Peyer's patch (tissue), 4 donors: ENCODE measurements at regions not wholly inside any gene's neighbourhood (a gene's known extent, or its start where the extent isn't known, plus 50 kb on each side); places are given as distances from the start of the nearest gene placed in this dataset.

Experiments
- POLR2A ChIP-seq, 2 donors: fragments of 450-650 bp; IDR thresholded peaks; one replicate each; pipeline ENCODE4 v1.5.1; 2017; ENCODE audit warnings: antibody characterized with exemption in 2 of 2, mild to moderate bottlenecking in 2 of 2, moderate library complexity in 2 of 2
- TF ChIP-seq, protein P1 (sequence below), 6 experiments: fragments of 450-650 bp in 4 of 6; fragments of 200-600 bp in 2 of 6; sonication (generic) in 1 of 6; IDR thresholded peaks; one replicate each; pipeline ENCODE4 v1.5.1; 2017 to 2019; ENCODE audit warnings: antibody characterized with exemption in 6 of 6, mild to moderate bottlenecking in 3 of 6, moderate library complexity in 1 of 6

DNA sequence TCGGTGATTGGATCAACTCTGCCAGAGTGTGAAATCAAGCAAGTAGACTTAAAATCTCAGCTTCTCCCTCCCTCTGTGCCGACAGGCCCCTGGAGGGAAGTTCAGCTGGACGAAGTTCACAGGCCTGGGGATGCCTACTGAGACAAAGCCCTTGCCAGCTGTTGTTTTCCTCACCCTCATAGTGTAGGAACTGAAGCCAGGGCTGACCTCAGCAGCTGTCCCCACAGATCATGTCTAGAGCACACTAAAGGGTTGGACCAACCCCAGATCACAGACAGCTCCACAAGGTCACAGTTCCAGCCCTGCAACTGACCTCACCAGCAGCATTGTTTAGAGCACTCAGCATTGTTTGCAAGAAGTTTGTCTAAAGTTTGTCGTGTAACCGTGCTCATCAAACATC is 261.9 kb upstream of the ECI2 start:
- TF ChIP-seq, protein P1, sequence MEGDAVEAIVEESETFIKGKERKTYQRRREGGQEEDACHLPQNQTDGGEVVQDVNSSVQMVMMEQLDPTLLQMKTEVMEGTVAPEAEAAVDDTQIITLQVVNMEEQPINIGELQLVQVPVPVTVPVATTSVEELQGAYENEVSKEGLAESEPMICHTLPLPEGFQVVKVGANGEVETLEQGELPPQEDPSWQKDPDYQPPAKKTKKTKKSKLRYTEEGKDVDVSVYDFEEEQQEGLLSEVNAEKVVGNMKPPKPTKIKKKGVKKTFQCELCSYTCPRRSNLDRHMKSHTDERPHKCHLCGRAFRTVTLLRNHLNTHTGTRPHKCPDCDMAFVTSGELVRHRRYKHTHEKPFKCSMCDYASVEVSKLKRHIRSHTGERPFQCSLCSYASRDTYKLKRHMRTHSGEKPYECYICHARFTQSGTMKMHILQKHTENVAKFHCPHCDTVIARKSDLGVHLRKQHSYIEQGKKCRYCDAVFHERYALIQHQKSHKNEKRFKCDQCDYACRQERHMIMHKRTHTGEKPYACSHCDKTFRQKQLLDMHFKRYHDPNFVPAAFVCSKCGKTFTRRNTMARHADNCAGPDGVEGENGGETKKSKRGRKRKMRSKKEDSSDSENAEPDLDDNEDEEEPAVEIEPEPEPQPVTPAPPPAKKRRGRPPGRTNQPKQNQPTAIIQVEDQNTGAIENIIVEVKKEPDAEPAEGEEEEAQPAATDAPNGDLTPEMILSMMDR (IDR thresholded peaks at IDR 0.05) = no peak
- TF ChIP-seq POLR2A (IDR thresholded peaks at IDR 0.05) = no peak
